Upper lobe of left lung (tissue), 4 donors: ENCODE measurements at regions not wholly inside any gene's neighbourhood (a gene's known extent, or its start where the extent isn't known, plus 50 kb on each side); places are given as distances from the start of the nearest gene placed in this dataset.

ENCODE experiments used
- POLR2A ChIP-seq, 4 donors: fragments of 450-650 bp; IDR thresholded peaks; one replicate each; pipeline ENCODE4 v1.5.1; 2016 to 2017; ENCODE audit warnings: antibody characterized with exemption in 4 of 4, mild to moderate bottlenecking in 2 of 4
- TF ChIP-seq, protein P1 (sequence below), 6 experiments: fragments of 450-650 bp in 4 of 6; fragments of 200-600 bp in 2 of 6; sonication (generic) in 2 of 6; IDR thresholded peaks; one replicate each; pipeline ENCODE4 v1.5.1; 2016 to 2019; ENCODE audit warnings: antibody characterized with exemption in 6 of 6

DNA sequence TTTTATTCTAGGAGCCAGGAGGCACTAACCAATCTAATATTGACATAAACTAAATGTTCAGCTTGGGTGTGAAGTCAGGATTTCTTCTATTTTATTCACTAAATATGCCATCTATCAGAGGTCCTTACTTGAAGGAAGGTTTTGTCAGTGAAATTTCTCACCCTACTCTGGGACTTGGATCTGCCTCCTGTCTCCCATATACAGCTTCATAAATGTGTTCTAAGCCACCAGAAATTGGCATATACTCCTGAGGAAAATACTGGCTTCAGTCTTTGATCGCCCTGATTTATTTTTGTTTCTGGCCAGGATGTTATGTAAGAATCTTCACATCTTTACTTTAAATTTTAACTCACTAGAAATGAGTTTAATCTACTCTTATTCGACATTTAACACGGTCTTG, 647.7 kb downstream of the C6orf118 start:
- TF ChIP-seq, protein P1, sequence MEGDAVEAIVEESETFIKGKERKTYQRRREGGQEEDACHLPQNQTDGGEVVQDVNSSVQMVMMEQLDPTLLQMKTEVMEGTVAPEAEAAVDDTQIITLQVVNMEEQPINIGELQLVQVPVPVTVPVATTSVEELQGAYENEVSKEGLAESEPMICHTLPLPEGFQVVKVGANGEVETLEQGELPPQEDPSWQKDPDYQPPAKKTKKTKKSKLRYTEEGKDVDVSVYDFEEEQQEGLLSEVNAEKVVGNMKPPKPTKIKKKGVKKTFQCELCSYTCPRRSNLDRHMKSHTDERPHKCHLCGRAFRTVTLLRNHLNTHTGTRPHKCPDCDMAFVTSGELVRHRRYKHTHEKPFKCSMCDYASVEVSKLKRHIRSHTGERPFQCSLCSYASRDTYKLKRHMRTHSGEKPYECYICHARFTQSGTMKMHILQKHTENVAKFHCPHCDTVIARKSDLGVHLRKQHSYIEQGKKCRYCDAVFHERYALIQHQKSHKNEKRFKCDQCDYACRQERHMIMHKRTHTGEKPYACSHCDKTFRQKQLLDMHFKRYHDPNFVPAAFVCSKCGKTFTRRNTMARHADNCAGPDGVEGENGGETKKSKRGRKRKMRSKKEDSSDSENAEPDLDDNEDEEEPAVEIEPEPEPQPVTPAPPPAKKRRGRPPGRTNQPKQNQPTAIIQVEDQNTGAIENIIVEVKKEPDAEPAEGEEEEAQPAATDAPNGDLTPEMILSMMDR (IDR thresholded peaks at IDR 0.05) = no peak
- no peak for TF ChIP-seq POLR2A (IDR thresholded peaks at IDR 0.05)
